CD14-positive monocyte (primary cell): ENCODE measurements at regions not wholly inside any gene's neighbourhood (a gene's known extent, or its start where the extent isn't known, plus 50 kb on each side); places are given as distances from the start of the nearest gene placed in this dataset.

Experiments
- DNase-seq, 3 donors: peaks; one replicate each; pipeline ENCODE4 v3.0.0-alpha.2; 2011 to 2022
- H2AFZ ChIP-seq: 2 replicates; pipeline ENCODE4 v1.6.0; 2012; ENCODE audit warnings: mild to moderate bottlenecking, low read depth, low read length, inconsistent platforms; ENCODE audit not compliant: insufficient read depth, poor library complexity, severe bottlenecking
- H3K27ac ChIP-seq, 2 donors: 1 replicate in 1 of 2; 2 replicates in 1 of 2; pipeline ENCODE4 v1.5.1; 2012 to 2013; ENCODE audit warnings: low read length in 2 of 2, control low read depth in 1 of 2, inconsistent platforms in 1 of 2, low read depth in 1 of 2, mild to moderate bottlenecking in 1 of 2
- H3K27me3 ChIP-seq, 2 donors: one replicate each; pipeline versions ENCODE4 v1.6.0 to v1.6.1; 2011 to 2013; ENCODE audit warnings: low read length in 2 of 2; ENCODE audit not compliant: control insufficient read depth in 2 of 2, insufficient read depth in 2 of 2
- H3K36me3 ChIP-seq, 2 donors: replicated peaks in 1 of 2; 1 replicate in 1 of 2; 2 replicates in 1 of 2; pipeline versions ENCODE4 v1.5.1 to v1.6.1; 2012 to 2013; ENCODE audit warnings: low read length in 2 of 2, control low read depth in 1 of 2, inconsistent platforms in 1 of 2, mild to moderate bottlenecking in 1 of 2; ENCODE audit not compliant: insufficient read depth in 2 of 2, control insufficient read depth in 1 of 2
- H3K4me1 ChIP-seq, 2 donors: 1 replicate in 1 of 2; 2 replicates in 1 of 2; pipeline versions ENCODE4 v1.5.1 to v1.6.1; 2012 to 2013; ENCODE audit warnings: low read length in 2 of 2, control low read depth in 1 of 2, inconsistent platforms in 1 of 2, mild to moderate bottlenecking in 1 of 2, moderate library complexity in 1 of 2; ENCODE audit not compliant: insufficient read depth in 2 of 2, control insufficient read depth in 1 of 2
- H3K4me2 ChIP-seq: replicated peaks from 2 replicates; pipeline ENCODE3; 2012; ENCODE audit warnings: low read length, moderate library complexity, mild to moderate bottlenecking; ENCODE audit not compliant: poor library complexity, severe bottlenecking; ENCODE audit errors: extremely low read depth
- H3K4me3 ChIP-seq, 3 experiments: fragments of 200-600 bp in 1 of 3; sonication (generic) in 1 of 3; replicated peaks in 1 of 3; 1 replicate in 2 of 3; 2 replicates in 1 of 3; pipeline ENCODE4 v1.5.1; 2011 to 2013; ENCODE audit warnings: low read length in 3 of 3, mild to moderate bottlenecking in 3 of 3, control low read depth in 2 of 3, low read depth in 2 of 3, inconsistent platforms in 1 of 3, moderate library complexity in 1 of 3
- H3K79me2 ChIP-seq: 2 replicates; pipeline ENCODE4 v1.6.0; 2012; ENCODE audit warnings: mild to moderate bottlenecking, control low read depth, inconsistent platforms, low read length, moderate library complexity; ENCODE audit not compliant: insufficient read depth
- H3K9ac ChIP-seq: 2 replicates; pipeline ENCODE4 v1.6.0; 2017; ENCODE audit warnings: low read length, mild to moderate bottlenecking; ENCODE audit not compliant: insufficient read depth, poor library complexity, severe bottlenecking
- H3K9me3 ChIP-seq, 2 donors: replicated peaks in 1 of 2; 1 replicate in 1 of 2; 2 replicates in 1 of 2; pipeline versions ENCODE4 v1.5.1 to v1.6.1; 2012 to 2013; ENCODE audit warnings: low read length in 2 of 2, control low read depth in 1 of 2; ENCODE audit not compliant: control insufficient read depth in 1 of 2, insufficient read depth in 1 of 2
- H4K20me1 ChIP-seq: 2 replicates; pipeline ENCODE4 v1.6.0; 2012; ENCODE audit warnings: mild to moderate bottlenecking, low read length, control low read depth, moderate library complexity; ENCODE audit not compliant: insufficient read depth
- H3K27ac Mint-ChIP-seq, 7 donors: one replicate each; pipeline ENCODE4 v1.8.0; 2020; ENCODE audit warnings: mild to moderate bottlenecking in 7 of 7, mixed read lengths in 7 of 7, moderate library complexity in 6 of 7, inconsistent platforms in 2 of 7
- H3K27me3 Mint-ChIP-seq, 3 donors: one replicate each; pipeline ENCODE4 v1.8.0; 2021 to 2022; ENCODE audit warnings: low read depth in 3 of 3, mild to moderate bottlenecking in 3 of 3, mixed read lengths in 3 of 3, moderate library complexity in 3 of 3, inconsistent platforms in 1 of 3
- H3K36me3 Mint-ChIP-seq, 2 donors: one replicate each; pipeline ENCODE4 v1.8.0; 2020; ENCODE audit warnings: mixed read lengths in 2 of 2, inconsistent platforms in 1 of 2, mild to moderate bottlenecking in 1 of 2
- H3K4me1 Mint-ChIP-seq: one replicate; pipeline ENCODE4 v1.8.0; 2020; ENCODE audit warnings: mild to moderate bottlenecking, mixed read lengths
- H3K4me3 Mint-ChIP-seq, 2 donors: one replicate each; pipeline ENCODE4 v1.8.0; 2020; ENCODE audit warnings: mild to moderate bottlenecking in 2 of 2, mixed read lengths in 2 of 2, moderate library complexity in 1 of 2
- H3K9me3 Mint-ChIP-seq, 7 donors: one replicate each; pipeline ENCODE4 v1.8.0; 2020 to 2022; ENCODE audit warnings: mixed read lengths in 7 of 7, mild to moderate bottlenecking in 6 of 7, moderate library complexity in 6 of 7, inconsistent platforms in 2 of 7
- WGBS: methylation state at CpG from one replicate; pipeline ENCODE4 v1.1.5; 2013; ENCODE audit warnings: missing lambda C conversion rate; ENCODE audit not compliant: insufficient coverage; 5-methylcytosine and 5-hydroxymethylcytosine counted together
- intact Hi-C, 2 donors: fragments of 100-400 bp; cut with micrococcal nuclease; formaldehyde crosslinking; loops; one replicate each; pipeline versions ENCODE4 v1.15.0 to v1.15.1; 2023
- TF ChIP-seq, protein P1 (sequence below): fragments of 200-600 bp; IDR thresholded peaks from one replicate; pipeline ENCODE4 v1.8.0; 2022; ENCODE audit warnings: antibody characterized with exemption, mild to moderate bottlenecking

DNA sequence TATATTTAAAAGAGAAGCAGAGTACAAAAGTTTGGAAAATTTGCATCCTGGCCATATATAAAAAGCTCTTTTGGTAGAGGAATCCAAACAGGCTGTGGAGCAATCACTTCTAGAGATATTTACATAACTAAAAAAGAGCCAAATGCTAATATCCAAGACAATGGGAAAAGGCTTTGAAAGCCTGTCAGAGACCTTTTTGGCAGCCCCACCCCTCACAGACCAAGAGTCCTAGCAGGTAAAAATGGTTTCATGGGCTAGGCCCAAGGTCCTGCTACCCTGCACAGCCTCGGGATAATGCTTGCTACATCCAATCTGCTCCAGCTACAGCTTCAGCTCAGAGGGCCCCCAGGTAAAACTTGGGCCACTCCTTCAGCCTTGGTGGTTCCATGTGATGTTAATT, 430.2 kb upstream of the KCND2 start:
- Mint-ChIP-seq H3K4me1 (no peaks in the 10 kb centered on the region), H3K27me3 (no peaks in the 10 kb centered on the region), H3K27ac (no peak overlapping the region), H3K36me3 (no peaks in the 10 kb centered on the region), H3K4me3 (no peak overlapping the region), H3K9me3 (peaks cover 0 to 7% (median 2%) of the 10 kb centered on the region in 7 donors)
- no peak overlapping the region for H3K9ac ChIP-seq
- H3K9me3 ChIP-seq = peaks cover 4 to 15% of the 10 kb centered on the region in 2 donors
- TF ChIP-seq, protein P1, sequence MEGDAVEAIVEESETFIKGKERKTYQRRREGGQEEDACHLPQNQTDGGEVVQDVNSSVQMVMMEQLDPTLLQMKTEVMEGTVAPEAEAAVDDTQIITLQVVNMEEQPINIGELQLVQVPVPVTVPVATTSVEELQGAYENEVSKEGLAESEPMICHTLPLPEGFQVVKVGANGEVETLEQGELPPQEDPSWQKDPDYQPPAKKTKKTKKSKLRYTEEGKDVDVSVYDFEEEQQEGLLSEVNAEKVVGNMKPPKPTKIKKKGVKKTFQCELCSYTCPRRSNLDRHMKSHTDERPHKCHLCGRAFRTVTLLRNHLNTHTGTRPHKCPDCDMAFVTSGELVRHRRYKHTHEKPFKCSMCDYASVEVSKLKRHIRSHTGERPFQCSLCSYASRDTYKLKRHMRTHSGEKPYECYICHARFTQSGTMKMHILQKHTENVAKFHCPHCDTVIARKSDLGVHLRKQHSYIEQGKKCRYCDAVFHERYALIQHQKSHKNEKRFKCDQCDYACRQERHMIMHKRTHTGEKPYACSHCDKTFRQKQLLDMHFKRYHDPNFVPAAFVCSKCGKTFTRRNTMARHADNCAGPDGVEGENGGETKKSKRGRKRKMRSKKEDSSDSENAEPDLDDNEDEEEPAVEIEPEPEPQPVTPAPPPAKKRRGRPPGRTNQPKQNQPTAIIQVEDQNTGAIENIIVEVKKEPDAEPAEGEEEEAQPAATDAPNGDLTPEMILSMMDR = no peak
- H3K4me3 ChIP-seq = no peak overlapping the region
- H2AFZ ChIP-seq = no peak overlapping the region
- no peaks in the 10 kb centered on the region for H3K4me1 ChIP-seq
- no peak for DNase-seq
- intact Hi-C loops = no loop called here
- no peaks in the 10 kb centered on the region for H3K79me2 ChIP-seq
- H4K20me1 ChIP-seq = no peaks in the 10 kb centered on the region
- H3K4me2 ChIP-seq = no peak overlapping the region
- H3K27me3 ChIP-seq = no peaks in the 10 kb centered on the region
- no peak overlapping the region for H3K27ac ChIP-seq
- WGBS = 60% methylated on average over 1 of the region's 1 CpG
- H3K36me3 ChIP-seq = no peaks in the 10 kb centered on the region

DNA sequence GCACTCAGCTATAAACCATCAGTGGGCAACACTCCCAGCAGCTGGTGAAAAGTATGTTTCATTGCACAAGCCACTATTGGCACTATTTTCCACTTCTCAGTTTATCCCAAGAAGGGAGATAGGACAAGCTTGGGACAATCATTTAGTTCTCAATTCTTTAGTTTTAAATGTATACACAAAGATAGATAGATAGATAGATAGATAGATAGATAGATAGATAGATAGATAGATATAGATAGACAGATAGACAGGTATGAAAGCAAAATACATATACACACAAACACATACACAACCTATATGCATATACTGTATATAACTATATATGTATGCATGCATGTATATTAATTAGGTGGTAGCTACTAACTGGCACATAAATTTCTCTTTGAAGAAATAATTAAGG, 411.6 kb upstream of the KCND2 start:
- Mint-ChIP-seq H3K9me3 (peaks cover 0 to 8% (median 4%) of the 10 kb centered on the region in 7 donors), H3K27me3 (no peaks in the 10 kb centered on the region), H3K27ac (no peak overlapping the region), H3K4me3 (no peak overlapping the region), H3K36me3 (no peaks in the 10 kb centered on the region), H3K4me1 (no peaks in the 10 kb centered on the region)
- Histone ChIP-seq H3K4me1 (no peaks in the 10 kb centered on the region), H3K9me3 (no peaks in the 10 kb centered on the region), H3K27me3 (no peaks in the 10 kb centered on the region), H3K9ac (no peak overlapping the region), H3K36me3 (no peaks in the 10 kb centered on the region), H3K4me3 (no peak overlapping the region), H2AFZ (no peak overlapping the region), H3K4me2 (no peak overlapping the region), H4K20me1 (no peaks in the 10 kb centered on the region), H3K27ac (no peak overlapping the region), H3K79me2 (no peaks in the 10 kb centered on the region)
- TF ChIP-seq, protein P1 = no peak
- intact Hi-C loops = no loop called here
- no peak for DNase-seq
